Nephron progenitor cell (in vitro differentiated cells): ENCODE measurements at regions not wholly inside any gene's neighbourhood (a gene's known extent, or its start where the extent isn't known, plus 50 kb on each side); places are given as distances from the start of the nearest gene placed in this dataset.
A peak's percentile ranks its signal among the peaks of the same experiment; 100 is the strongest.
"Not testable (repeated sequence)": the region's sequence is repeated elsewhere in the genome, so short reads cannot be mapped to it uniquely, and the experiment has no call there.

ENCODE experiments used
- DNase-seq: peaks from one replicate; pipeline ENCODE4 v3.0.0; 2021
- H3K27ac Mint-ChIP-seq: 2 replicates; pipeline ENCODE4 v1.8.0; 2021; ENCODE audit warnings: mild to moderate bottlenecking, moderate library complexity, mixed read lengths
- H3K27me3 Mint-ChIP-seq: 2 replicates; pipeline ENCODE4 v1.8.0; 2021; ENCODE audit warnings: mild to moderate bottlenecking, low read depth, mixed read lengths; ENCODE audit not compliant: poor library complexity
- H3K36me3 Mint-ChIP-seq: 2 replicates; pipeline ENCODE4 v1.8.0; 2021; ENCODE audit warnings: low read depth, mixed read lengths
- H3K4me1 Mint-ChIP-seq: 2 replicates; pipeline ENCODE4 v1.8.0; 2021; ENCODE audit warnings: mixed read lengths
- H3K4me3 Mint-ChIP-seq: 2 replicates; pipeline ENCODE4 v1.8.0; 2021; ENCODE audit warnings: mild to moderate bottlenecking, moderate library complexity, mixed read lengths
- H3K9me3 Mint-ChIP-seq: 2 replicates; pipeline ENCODE4 v1.8.0; 2021; ENCODE audit warnings: mild to moderate bottlenecking, moderate library complexity, mixed read lengths
- TF ChIP-seq, protein P1 (sequence below): fragments of 200-600 bp; sonication (generic); IDR thresholded peaks from 2 replicates; pipeline ENCODE4 v1.5.0; 2021; ENCODE audit warnings: antibody characterized with exemption

DNA sequence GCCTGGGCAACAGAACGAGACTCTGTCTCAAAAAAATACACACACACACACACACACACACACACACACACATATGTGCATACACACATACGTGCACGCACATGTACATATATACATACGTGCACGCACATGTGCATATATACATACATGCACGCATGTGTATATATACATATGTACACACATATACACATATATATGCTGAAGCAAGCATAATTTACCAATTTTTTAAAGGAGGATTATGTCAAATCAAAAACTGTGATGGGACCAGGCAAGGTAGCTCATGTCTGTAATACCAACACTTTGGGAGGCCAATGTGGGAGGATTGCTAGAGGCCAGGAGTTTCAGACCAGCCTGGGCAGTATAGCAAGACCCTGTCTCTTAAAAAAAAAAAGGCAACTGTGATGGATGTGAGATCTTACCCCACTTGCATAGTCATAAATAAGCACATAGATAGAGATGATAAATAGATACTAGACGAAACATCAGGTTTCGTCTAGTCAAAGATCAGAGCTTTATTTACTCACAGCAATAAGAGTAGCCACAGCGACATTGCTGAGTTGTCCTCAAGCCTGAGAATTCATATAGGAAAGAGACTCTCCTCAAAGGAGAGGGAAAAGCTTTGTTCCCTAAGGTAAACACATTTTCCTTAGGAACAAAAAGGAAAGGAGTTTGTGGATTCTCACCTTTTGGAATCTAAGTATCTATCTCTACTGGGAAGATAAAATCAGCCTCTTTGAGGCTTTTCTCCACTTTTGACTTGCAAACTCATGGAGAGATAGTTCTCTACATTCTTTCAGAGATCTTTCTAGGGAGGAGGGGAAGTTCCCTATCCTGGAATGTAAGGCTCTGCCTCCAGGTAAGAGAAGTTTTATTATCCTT lies 74.7 kb upstream of the AMN1 start:
- Mint-ChIP-seq H3K4me1 (peaks cover 36% of the 10 kb centered on the region), H3K36me3 (peaks cover 4% of the 10 kb centered on the region), H3K4me3 (no peak overlapping the region), H3K27me3 (no peaks in the 10 kb centered on the region), H3K9me3 (peaks cover 13% of the 10 kb centered on the region), H3K27ac (no peak overlapping the region)
- DNase-seq = no peak
- TF ChIP-seq, protein P1, sequence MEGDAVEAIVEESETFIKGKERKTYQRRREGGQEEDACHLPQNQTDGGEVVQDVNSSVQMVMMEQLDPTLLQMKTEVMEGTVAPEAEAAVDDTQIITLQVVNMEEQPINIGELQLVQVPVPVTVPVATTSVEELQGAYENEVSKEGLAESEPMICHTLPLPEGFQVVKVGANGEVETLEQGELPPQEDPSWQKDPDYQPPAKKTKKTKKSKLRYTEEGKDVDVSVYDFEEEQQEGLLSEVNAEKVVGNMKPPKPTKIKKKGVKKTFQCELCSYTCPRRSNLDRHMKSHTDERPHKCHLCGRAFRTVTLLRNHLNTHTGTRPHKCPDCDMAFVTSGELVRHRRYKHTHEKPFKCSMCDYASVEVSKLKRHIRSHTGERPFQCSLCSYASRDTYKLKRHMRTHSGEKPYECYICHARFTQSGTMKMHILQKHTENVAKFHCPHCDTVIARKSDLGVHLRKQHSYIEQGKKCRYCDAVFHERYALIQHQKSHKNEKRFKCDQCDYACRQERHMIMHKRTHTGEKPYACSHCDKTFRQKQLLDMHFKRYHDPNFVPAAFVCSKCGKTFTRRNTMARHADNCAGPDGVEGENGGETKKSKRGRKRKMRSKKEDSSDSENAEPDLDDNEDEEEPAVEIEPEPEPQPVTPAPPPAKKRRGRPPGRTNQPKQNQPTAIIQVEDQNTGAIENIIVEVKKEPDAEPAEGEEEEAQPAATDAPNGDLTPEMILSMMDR = no peak

DNA sequence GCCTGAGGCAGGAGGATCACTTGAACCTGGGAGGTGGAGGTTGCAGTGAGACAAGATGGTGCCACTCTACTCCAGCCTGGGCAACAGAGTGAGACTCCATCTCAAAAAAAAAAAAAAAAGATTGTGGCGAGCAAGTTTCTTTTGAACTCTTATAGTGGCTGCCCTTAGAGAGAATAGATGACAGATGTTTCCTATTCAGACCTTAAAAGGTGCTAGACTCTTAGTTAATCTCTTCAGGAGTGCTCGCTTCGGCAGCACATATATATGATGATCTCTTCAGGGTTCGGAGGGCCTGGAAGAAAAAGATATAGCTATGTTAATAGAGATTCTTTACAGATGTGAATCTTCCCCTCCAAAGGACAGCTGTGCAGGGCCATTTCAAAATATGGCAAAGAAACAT lies 73.1 kb upstream of the AMN1 start:
- Mint-ChIP-seq H3K9me3 (peaks cover 14% of the 10 kb centered on the region), H3K4me1 (peaks cover 28% of the 10 kb centered on the region), H3K36me3 (peaks cover 9% of the 10 kb centered on the region), H3K4me3 (no peak overlapping the region), H3K27ac (no peak overlapping the region), H3K27me3 (no peaks in the 10 kb centered on the region)
- TF ChIP-seq, protein P1 = no peak
- DNase-seq = no peak

DNA sequence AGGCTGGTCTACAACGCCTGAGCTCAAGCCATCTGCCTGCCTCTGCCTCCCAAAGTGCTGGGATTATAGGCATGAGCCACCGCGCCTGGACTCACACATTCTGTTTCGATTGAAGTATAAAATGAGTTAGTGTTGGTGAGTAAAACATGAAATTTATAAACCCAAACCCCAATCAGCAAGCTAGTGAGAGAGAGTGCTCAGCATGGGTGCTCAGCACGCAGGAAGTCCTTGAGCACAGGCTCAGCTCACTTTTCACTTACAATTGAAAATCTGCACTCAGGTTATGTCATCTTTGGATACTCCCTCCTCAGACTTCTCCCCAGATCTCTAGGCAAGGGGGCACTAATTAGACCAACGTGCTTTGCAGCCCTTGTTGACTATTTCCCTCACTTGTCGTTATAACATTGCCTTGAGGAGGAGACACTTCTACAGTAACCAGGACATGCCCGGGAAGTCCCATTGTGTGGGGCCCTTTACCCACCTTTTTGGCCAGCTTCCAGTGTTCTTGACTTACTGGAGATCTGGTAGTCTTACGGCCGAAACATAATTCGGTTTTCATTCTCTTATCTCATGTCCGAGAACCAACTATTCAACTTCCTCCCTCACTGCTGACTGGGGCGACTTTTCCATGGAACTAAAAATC lies 68.5 kb upstream of the AMN1 start:
- Mint-ChIP-seq H3K27ac (peak overlapping the region; percentile 34), H3K36me3 (peaks cover 9% of the 10 kb centered on the region), H3K9me3 (peaks cover 18% of the 10 kb centered on the region), H3K27me3 (no peaks in the 10 kb centered on the region), H3K4me1 (peaks cover 22% of the 10 kb centered on the region), H3K4me3 (no peak overlapping the region)
- DNase-seq = no peak
- TF ChIP-seq, protein P1 = no peak

DNA sequence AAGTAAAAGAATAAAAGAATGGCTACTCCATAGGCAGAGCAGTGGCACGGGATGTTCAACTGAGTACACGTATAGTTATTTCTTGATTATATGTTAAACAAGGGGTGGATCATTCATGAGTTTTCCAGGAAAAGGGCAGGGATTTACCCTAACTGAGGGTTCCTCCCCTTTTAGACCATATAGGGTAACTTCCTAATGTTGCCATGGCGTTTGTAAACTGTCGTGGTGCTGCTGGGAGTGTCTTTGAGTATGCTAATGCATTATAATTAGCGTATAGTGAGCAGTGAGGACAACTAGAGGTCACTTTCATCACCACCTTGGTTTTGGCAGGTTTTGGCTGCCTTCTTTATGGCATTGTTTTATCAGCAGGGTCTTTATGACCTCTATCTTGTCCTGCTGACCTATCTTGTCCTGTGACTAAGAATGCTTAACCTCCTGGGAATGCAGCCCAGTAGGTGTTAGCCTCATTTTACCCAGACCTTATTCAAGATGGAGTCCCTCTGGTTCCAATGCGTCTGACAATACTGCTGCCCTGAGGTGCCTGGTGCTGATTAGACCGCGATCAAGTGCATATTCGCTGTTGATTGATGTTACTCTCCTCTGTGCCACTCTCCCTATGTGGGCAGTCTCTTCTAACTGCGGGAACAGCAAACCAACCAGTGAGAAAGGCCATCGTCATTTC lies 67.6 kb upstream of the AMN1 start:
- peaks cover 22% of the 10 kb centered on the region for H3K4me1 Mint-ChIP-seq
- no peaks in the 10 kb centered on the region for H3K27me3 Mint-ChIP-seq
- TF ChIP-seq, protein P1 = no peak
- peak overlapping the region; percentile 59 for H3K27ac Mint-ChIP-seq
- H3K9me3 Mint-ChIP-seq = peaks cover 21% of the 10 kb centered on the region
- no peak for DNase-seq
- H3K4me3 Mint-ChIP-seq = no peak overlapping the region
- peaks cover 10% of the 10 kb centered on the region for H3K36me3 Mint-ChIP-seq

DNA sequence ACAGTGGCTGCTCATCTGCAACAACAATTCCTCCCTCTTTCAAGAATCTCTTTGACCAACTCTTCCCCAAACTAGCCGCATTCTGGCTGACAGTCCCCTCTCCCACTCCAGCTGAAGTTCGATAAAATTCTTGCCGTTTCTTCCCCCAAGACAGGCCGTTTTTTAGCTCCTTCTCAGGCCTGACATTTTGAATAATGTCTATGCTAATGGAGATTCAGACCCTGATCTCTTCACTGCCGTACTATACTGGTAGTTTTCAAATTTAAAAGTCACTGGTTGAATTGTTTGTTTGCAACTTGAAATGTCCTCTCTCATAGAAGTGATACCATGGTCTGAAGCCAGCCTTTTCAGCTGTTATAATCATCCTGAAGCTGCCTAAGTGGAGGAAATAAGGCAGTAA lies 65.9 kb upstream of the AMN1 start:
- no peak for DNase-seq
- Mint-ChIP-seq H3K27ac (peak overlapping the region; percentile 52), H3K4me3 (no peak overlapping the region), H3K4me1 (peaks cover 28% of the 10 kb centered on the region), H3K27me3 (no peaks in the 10 kb centered on the region), H3K9me3 (peaks cover 21% of the 10 kb centered on the region), H3K36me3 (peaks cover 10% of the 10 kb centered on the region)
- TF ChIP-seq, protein P1 = no peak

DNA sequence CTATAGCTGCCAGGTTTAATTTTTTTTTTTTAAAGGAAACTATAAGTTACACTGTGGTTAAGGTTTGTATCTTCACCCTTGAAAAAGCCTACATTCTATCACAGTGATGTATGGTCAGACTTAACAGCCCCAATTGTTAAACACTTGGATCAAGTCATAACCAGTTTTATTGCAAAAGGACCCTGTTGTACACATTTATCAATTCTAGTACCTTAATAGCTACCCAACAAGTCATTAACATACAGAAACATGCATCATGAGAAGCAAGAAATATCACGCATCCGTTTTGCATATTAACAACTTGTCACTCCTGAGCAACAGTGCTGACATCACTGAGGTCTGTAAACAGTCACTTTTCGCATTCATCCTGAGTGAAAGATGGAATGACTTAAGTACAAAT lies 62.4 kb upstream of the AMN1 start:
- H3K4me1 Mint-ChIP-seq = peaks cover 16% of the 10 kb centered on the region
- not testable (repeated sequence) for H3K36me3 Mint-ChIP-seq, H3K4me3 Mint-ChIP-seq, DNase-seq, H3K27me3 Mint-ChIP-seq, H3K27ac Mint-ChIP-seq
- peaks cover 21% of the 10 kb centered on the region for H3K9me3 Mint-ChIP-seq
